ENCODE measurements at regions not wholly inside any gene's neighbourhood (a gene's known extent, or its start where the extent isn't known, plus 50 kb on each side); places are given as distances from the start of the nearest gene placed in this dataset.

DNA sequence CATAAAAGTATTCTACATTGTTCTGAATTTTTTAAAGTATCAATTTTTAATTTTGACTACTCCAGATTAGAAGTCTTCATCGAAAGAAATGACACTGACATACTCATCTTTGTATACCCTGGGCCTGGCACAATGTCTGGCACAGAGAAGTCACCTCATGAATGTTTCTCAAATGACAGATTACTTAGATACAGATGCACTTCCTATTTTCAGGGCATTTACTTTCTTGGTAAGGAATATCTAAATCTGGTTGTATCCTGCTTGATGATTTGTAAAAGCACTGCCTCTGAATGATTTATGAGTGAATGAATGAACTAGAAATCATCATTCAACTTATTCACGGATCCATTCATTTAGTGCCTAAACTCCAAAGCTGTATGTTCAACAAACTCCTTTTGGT lies 1784.7 kb downstream of the LRRC4C start:
- no peaks in the 10 kb centered on the region for H3K4me1 Mint-ChIP-seq (ENCODE audit: low read depth, unreplicated experiment)
- no peaks in the 10 kb centered on the region for H3K27me3 ChIP-seq (replicated peaks; ENCODE audit: control insufficient read depth, insufficient read depth, low read length)
- ChIA-PET CTCF (no interaction called here), POLR2A (no interaction called here)
- H3K36me3 ChIP-seq (ENCODE audit: control insufficient read depth, insufficient read depth, low read length) = no peaks in the 10 kb centered on the region
- peaks cover under 1% of the 10 kb centered on the region for H3K9me3 Mint-ChIP-seq (ENCODE audit: unreplicated experiment)
- TF ChIP-seq CTCF (IDR thresholded peaks at IDR 0.05; ENCODE audit: insufficient read depth in 1 of 2, low read depth in 1 of 2, low read length in 1 of 2, severe bottlenecking in 1 of 2, unreplicated experiment in 1 of 2) = no peak
- H3K4me3 ChIP-seq (ENCODE audit: low read depth, low read length) = no peak overlapping the region
- no peak overlapping the region for H3K27ac Mint-ChIP-seq (ENCODE audit: unreplicated experiment)
- no peaks in the 10 kb centered on the region for H3K4me1 ChIP-seq
- no peak for DNase-seq
- intact Hi-C loops (cut with micrococcal nuclease; ENCODE audit: unreplicated experiment) = no loop called here
- H3K4me3 Mint-ChIP-seq (ENCODE audit: unreplicated experiment) = no peak overlapping the region
- peaks cover 3% of the 10 kb centered on the region for H3K27me3 Mint-ChIP-seq (ENCODE audit: insufficient read depth, unreplicated experiment)
- no TSS peak for BruUV-seq (replicated peaks)
- no peaks in the 10 kb centered on the region; the same call in 1 of the 2 replicates for H3K9me3 ChIP-seq
- no peaks in the 10 kb centered on the region for H3K36me3 Mint-ChIP-seq (ENCODE audit: insufficient read depth, unreplicated experiment)

DNA sequence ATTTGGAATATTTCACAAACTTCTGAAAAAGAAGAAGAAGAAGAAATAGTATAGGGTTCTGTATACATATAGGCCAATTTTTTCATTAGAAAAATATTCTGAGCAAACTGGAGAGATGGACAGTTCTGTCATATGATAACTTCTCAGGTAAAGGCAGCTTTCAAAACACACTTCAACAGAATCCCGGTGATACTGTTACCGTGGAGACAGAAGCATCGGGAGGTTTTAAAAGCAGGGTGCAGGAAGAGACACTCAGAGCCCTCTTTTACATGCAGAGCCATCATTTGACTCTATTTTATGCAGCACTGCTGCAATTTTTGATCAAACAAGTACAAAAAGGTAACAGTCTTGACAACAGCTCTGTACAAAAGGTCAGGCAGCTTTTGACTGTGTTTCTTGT lies 1785.4 kb downstream of the LRRC4C start:
- peaks cover 3% of the 10 kb centered on the region for H3K27me3 Mint-ChIP-seq (ENCODE audit: insufficient read depth, unreplicated experiment)
- H3K36me3 Mint-ChIP-seq (ENCODE audit: insufficient read depth, unreplicated experiment) = no peaks in the 10 kb centered on the region
- CTCF ChIA-PET = no interaction called here
- no peak overlapping the region for H3K27ac Mint-ChIP-seq (ENCODE audit: unreplicated experiment)
- no peaks in the 10 kb centered on the region for H3K27me3 ChIP-seq (replicated peaks; ENCODE audit: control insufficient read depth, insufficient read depth, low read length)
- POLR2A ChIA-PET = no interaction called here
- H3K4me3 Mint-ChIP-seq (ENCODE audit: unreplicated experiment) = no peak overlapping the region
- no peak overlapping the region for H3K4me3 ChIP-seq (ENCODE audit: low read depth, low read length)
- no peak for TF ChIP-seq CTCF (IDR thresholded peaks at IDR 0.05; ENCODE audit: insufficient read depth in 1 of 2, low read depth in 1 of 2, low read length in 1 of 2, severe bottlenecking in 1 of 2, unreplicated experiment in 1 of 2)
- intact Hi-C loops (cut with micrococcal nuclease; ENCODE audit: unreplicated experiment) = no loop called here
- BruUV-seq (replicated peaks) = no TSS peak
- no peaks in the 10 kb centered on the region for H3K4me1 Mint-ChIP-seq (ENCODE audit: low read depth, unreplicated experiment)
- DNase-seq = no peak
- no peaks in the 10 kb centered on the region for H3K9me3 Mint-ChIP-seq (ENCODE audit: unreplicated experiment)
- H3K4me1 ChIP-seq = no peaks in the 10 kb centered on the region
- H3K9me3 ChIP-seq = no peaks in the 10 kb centered on the region
- no peaks in the 10 kb centered on the region for H3K36me3 ChIP-seq (ENCODE audit: control insufficient read depth, insufficient read depth, low read length)

DNA sequence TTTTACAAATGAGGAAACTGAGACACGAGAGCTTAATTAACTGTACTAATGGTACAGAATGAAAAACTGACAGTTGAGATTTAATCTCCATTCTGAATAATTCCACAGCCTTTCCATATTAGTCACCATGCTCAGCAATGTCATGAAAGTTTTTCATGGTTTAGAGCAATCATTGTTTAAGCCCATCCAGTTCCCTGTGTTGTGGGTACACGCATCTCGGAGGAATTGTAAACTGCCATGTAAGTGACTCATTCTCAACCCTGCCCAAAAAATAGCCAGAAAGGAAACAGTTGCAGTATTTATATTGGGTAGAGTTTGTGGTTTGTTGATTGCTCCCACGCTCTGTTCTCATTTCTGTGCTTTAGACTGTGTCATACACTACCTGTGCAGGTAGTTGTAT lies 1790.8 kb downstream of the LRRC4C start:
- DNase-seq = no peak
- no peak overlapping the region for H3K27ac Mint-ChIP-seq (ENCODE audit: unreplicated experiment)
- CTCF ChIA-PET = no interaction called here
- intact Hi-C loops (cut with micrococcal nuclease; ENCODE audit: unreplicated experiment) = no loop called here
- no peaks in the 10 kb centered on the region for H3K27me3 ChIP-seq (replicated peaks; ENCODE audit: control insufficient read depth, insufficient read depth, low read length)
- no TSS peak for BruUV-seq (replicated peaks)
- no peaks in the 10 kb centered on the region for H3K4me1 ChIP-seq
- H3K4me3 ChIP-seq (ENCODE audit: low read depth, low read length) = no peak overlapping the region
- H3K9me3 ChIP-seq = peaks cover 7% of the 10 kb centered on the region; the same call in 1 of the 2 replicates
- no peak overlapping the region for H3K4me3 Mint-ChIP-seq (ENCODE audit: unreplicated experiment)
- peaks cover 3% of the 10 kb centered on the region for H3K27me3 Mint-ChIP-seq (ENCODE audit: insufficient read depth, unreplicated experiment)
- no peaks in the 10 kb centered on the region for H3K36me3 Mint-ChIP-seq (ENCODE audit: insufficient read depth, unreplicated experiment)
- no peaks in the 10 kb centered on the region for H3K4me1 Mint-ChIP-seq (ENCODE audit: low read depth, unreplicated experiment)
- no peak for TF ChIP-seq CTCF (IDR thresholded peaks at IDR 0.05; ENCODE audit: insufficient read depth in 1 of 2, low read depth in 1 of 2, low read length in 1 of 2, severe bottlenecking in 1 of 2, unreplicated experiment in 1 of 2)
- no peaks in the 10 kb centered on the region for H3K36me3 ChIP-seq (ENCODE audit: control insufficient read depth, insufficient read depth, low read length)
- peaks cover 16% of the 10 kb centered on the region for H3K9me3 Mint-ChIP-seq (ENCODE audit: unreplicated experiment)
- POLR2A ChIA-PET = no interaction called here
